Fibroblast of pulmonary artery (primary cell): ENCODE measurements at regions not wholly inside any gene's neighbourhood (a gene's known extent, or its start where the extent isn't known, plus 50 kb on each side); places are given as distances from the start of the nearest gene placed in this dataset.

ENCODE experiments used
- DNase-seq: peaks from one replicate; pipeline ENCODE4 v3.0.0-alpha.2; 2010; ENCODE audit warnings: low read depth
- H3K4me3 ChIP-seq: replicated peaks from 2 replicates; pipeline ENCODE4 v1.5.1; 2011; ENCODE audit warnings: low read depth, mild to moderate bottlenecking, control low read depth, low read length, moderate library complexity
- CTCF ChIP-seq: IDR thresholded peaks from 2 replicates; pipeline ENCODE4 v1.5.1; 2011; ENCODE audit warnings: mild to moderate bottlenecking, control low read depth, low read length, inconsistent platforms; ENCODE audit errors: missing control alignments

GRCh38 chrX:101160001-101160400 lies 59.6 kb upstream of the DRP2 start:
- TF ChIP-seq CTCF = no peak
- no peak for DNase-seq
- no peak overlapping the region for H3K4me3 ChIP-seq

DNA sequence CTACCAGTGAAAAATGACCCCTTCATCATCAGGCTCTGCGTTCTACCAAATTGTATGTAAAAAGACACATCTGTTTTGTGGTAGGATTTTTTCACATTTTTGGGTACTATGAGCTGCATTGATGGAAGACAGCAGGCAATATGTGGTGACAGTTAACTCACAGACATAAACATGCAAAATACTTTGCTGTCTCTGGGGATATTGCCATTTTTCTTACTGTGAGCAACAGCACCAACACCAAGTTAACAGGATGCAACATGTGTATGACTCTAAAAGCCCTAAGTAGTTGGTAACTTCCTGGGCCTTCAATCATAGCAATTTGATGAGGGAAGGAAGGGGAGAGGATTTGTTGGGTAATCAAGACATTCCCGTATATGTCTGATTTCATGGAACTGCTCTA lies 56.4 kb upstream of the DRP2 start:
- TF ChIP-seq CTCF = no peak
- DNase-seq = no peak
- no peak overlapping the region for H3K4me3 ChIP-seq

- no peak for TF ChIP-seq CTCF
- no peak overlapping the region for H3K4me3 ChIP-seq
- peak; percentile 31 for DNase-seq
Measured at GRCh38 chrX:101164766-101165590, 54.6 kb upstream of the DRP2 start.
